NOMO-1 (cell line): ENCODE measurements at regions not wholly inside any gene's neighbourhood (a gene's known extent, or its start where the extent isn't known, plus 50 kb on each side); places are given as distances from the start of the nearest gene placed in this dataset.
"Not testable (repeated sequence)": the region's sequence is repeated elsewhere in the genome, so short reads cannot be mapped to it uniquely, and the experiment has no call there.

Source experiments
- DNase-seq, 2 experiments: peaks; one replicate each; lab custom pipeline; 2025; ENCODE audit not compliant: unreplicated experiment in 2 of 2; lab: John Stamatoyannopoulos, UW

- peak in 1 of 2 experiments; percentile 22 for DNase-seq
These were observed 240.8 kb downstream of the ARHGAP12 start for GRCh38 chr10:31687663-31688482.

- DNase-seq, result no peak
These were observed 242.0 kb downstream of the ARHGAP12 start for GRCh38 chr10:31686599-31686998.

- no peak for DNase-seq
These were observed 244.9 kb downstream of the ARHGAP12 start for GRCh38 chr10:31683682-31684081.

- no peak for DNase-seq
These were observed 248.7 kb downstream of the ARHGAP12 start for GRCh38 chr10:31679936-31680335.

DNA sequence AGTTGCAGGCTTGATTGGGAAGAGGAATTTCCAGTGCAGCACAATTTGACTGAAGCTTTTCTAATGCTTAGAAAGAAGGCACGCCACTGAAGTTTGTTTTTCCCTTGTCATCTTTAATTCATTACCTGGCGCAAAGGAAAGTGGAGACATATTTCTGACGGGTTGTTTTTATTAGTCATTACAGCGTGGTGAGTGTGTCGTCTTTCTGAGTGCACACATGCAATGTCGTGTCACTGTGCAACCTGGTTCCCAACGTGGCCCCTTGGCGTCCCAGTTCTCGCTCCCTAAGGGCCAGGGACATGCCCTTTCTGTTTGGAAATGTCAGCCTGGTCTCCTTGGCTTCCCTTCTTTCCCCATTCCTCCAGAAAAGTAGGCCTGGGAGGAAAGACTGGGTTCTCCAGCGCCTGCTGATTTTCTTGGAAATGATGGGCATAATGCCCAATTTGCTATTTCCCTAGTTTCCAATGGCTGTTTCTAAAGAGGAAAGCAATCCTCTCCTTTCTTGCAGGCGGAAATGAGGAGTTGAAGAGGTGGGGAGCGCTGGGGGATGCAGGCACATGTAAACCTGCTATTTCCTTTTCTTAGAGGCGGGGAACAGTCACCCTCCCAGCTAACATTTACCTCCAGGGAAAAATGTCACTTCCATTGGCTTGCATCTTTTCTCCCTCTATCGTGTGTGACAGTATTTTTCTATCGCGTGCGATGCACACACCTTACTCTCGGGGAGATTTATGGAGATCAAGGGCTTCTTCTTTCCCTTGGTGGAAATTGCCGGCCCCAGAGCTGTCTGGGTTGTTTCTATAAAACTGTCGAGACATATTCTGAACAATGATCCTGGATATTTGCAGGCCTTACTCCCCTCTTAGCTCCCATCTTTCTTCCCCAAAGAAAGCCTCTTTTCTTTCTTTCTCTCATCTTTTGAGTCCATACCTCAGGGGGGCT, 249.8 kb downstream of the ARHGAP12 start:
- no peak for DNase-seq

DNA sequence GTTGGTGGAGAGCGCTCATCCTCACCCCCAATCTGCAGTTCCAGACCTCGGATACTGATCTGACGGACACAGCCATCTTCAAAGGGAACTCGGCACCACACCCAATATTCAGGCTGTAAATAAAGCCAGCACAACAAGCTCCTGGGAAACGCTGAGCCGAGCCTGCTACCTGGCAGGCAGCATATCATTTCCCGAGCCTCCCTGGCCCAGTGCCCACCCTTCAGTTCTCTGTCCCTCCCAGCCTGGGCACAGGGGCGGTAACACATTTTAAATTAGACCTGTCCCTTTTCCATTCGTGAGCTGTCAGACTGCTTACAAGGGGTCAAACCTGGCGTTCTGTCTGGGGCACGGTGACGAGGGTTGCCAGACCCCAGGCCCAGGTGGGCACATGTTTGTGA, 250.5 kb downstream of the ARHGAP12 start:
- DNase-seq, result no peak

- no peak for DNase-seq
These were observed 251.2 kb downstream of the ARHGAP12 start for GRCh38 chr10:31677195-31678138.

- no peak for DNase-seq
These were observed 252.9 kb downstream of the ARHGAP12 start for GRCh38 chr10:31675726-31676125.

- DNase-seq, result no peak
These were observed 259.3 kb downstream of the ARHGAP12 start for GRCh38 chr10:31669357-31669756.

GRCh38 chr10:31668326-31668725, 260.3 kb downstream of the ARHGAP12 start:
- DNase-seq, result no peak

- not testable (repeated sequence) for DNase-seq
These were observed 262.8 kb downstream of the ARHGAP12 start for GRCh38 chr10:31665764-31666279.

DNA sequence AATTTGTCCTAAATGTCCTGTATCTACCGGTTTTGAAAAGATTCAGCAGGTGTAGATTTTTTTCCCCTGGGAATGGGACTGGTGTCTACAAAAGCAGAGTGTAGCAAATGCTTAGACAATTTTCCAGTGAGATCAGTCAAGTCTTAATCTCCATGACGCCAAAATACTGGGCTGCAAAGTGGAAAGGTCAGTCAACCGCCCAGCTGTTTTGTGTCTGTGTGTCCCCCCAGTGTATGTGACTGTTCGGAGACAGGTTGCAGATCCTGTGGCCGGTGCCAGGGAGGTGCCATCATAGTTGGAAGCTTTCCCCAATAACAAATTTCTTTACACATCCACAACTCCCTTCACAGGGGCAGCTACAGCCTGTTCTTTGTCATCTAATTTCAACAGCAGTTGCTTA, 263.8 kb downstream of the ARHGAP12 start:
- no peak for DNase-seq

DNA sequence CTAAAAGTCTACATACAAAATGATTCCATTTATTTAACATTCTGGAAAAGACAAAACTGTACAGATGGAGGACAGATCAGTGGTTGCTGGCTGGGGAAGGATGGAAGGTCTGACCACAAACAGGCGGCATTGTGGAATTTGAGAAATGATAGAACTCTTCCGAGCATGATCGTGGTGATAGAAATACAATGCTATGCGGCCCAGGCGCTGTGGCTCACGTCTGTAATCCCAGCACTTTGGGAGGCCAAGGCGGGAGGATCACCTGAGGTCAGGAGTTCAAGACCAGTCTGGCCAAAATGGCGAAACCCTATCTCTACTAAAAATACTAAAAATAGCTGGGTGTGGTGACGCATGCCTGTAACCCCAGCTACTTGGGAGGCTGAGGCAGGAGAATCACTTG, 264.6 kb downstream of the ARHGAP12 start:
- DNase-seq, result not testable (repeated sequence)

DNA sequence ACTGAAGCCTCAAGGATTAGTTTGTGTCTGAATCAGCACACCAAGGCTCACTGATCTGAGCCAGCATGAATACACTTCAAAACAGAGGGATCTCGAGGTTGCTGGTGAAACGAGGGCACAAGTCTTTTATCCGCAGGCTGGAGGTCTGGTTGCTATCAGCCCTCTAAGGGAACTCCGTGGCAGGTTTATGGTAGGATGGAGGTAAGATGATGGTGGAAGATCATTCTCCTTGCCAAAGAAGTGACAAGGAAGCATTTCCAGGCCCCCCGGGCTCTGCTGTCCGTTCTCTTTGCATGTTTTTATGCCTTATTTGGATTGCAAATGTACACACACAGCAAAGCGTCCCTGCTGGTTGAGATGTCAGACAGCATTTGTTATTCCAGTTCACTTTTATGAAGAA, 268.3 kb downstream of the ARHGAP12 start:
- no peak for DNase-seq

GRCh38 chr10:31659665-31660064, 269.0 kb downstream of the ARHGAP12 start:
- no peak for DNase-seq

DNA sequence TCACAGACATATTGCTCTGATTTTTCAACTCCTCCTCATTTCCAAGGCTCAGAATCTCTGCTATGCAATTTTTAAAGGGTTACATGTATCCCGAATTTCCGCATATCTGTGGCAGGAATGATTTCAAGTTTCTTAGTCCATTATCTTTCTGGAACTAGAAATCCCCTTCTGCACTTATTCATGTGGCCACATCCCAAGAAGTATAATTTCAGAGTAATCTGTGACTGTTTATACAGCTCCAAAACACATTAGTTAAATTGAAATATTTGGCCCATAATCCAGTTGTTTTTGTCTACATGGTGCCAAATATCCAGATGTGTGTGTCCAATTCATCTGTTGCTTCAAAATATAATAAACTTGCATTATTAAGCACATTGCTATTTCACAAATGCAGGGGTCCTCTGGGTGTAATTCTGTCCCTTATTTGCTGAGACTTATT, 271.2 kb downstream of the ARHGAP12 start:
- no peak for DNase-seq

DNA sequence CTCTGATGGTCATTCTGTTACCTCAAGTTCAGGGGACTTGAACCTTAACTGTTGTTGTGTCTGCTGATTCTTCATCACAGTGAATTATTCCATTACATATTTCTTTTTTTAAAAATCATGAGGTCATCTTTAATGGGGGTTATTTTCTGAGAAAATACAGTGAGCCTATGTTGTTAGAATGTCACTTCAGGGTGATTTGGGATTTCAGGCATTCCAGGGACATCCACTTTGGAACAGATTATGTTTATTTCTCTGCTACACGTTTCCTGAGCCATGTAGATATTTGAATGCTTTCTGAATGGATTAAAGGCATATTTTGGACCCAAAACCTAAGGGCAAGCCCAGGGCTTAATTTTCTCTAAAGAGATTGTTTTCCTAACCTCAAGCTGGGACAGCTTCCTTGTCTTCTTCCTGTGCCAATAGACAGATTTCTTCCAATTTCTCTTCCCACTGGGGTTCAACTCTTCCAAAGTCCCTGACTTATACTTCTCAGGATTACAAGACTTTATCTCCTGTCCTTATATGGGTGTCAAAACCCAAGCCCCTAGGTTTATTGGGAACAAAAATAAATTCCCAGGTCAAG, 271.7 kb downstream of the ARHGAP12 start:
- no peak for DNase-seq

GRCh38 chr10:31652038-31652437, 276.6 kb downstream of the ARHGAP12 start:
- DNase-seq, result no peak

DNA sequence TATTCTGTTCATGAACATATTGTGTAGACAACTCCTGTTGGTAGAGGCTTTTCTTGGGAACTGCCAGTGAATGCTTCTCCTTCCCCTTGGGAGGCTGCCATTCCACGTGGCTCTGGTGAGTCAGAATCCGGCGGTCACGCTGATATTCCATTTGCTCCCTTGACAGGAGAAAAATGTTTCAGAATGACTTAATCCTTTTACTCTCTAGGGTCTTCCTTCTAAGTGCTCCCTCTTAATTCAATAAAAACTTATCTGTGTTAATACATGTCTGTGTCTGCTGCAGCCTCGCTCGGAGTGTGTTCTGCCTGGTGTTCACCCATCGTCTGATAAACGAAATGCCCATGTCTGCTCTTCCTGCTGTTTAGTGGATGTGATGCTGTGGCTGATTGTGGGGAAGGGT, 278.6 kb downstream of the ARHGAP12 start:
- no peak for DNase-seq

DNA sequence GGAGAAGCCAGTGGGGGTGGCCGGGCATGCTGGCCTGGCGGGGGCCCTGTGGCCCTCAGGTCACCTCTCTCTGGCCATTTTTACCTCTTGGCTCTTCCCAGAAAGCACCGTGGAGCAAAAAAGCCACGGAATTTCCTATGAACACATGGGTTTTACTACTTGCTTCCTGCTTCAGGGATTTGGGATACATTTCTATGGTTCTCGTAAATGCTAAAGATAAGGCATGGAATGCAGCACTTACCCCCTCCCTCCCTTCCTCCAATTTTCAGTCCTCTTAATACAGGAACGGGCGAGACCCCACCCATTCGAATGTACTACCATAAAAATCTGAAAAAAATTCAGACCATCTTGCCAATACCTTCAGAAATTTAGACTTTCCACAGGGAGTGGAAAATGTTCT, 279.7 kb downstream of the ARHGAP12 start:
- DNase-seq, result no peak
